WERI-Rb-1 (cell line): ENCODE measurements at regions not wholly inside any gene's neighbourhood (a gene's known extent, or its start where the extent isn't known, plus 50 kb on each side); places are given as distances from the start of the nearest gene placed in this dataset.
"Not testable (repeated sequence)": the region's sequence is repeated elsewhere in the genome, so short reads cannot be mapped to it uniquely, and the experiment has no call there.

Experiments
- DNase-seq: peaks from one replicate; pipeline ENCODE4 v3.0.0-alpha.2; 2020
- H3K27ac ChIP-seq: fragments of 250-450 bp; sonication (Bioruptor Pico); 2 replicates; pipeline ENCODE4 v1.5.1; 2020; ENCODE audit warnings: mild to moderate bottlenecking, moderate library complexity
- H3K27me3 ChIP-seq: fragments of 250-450 bp; sonication (Bioruptor Pico); 2 replicates; pipeline ENCODE4 v1.5.1; 2021; ENCODE audit warnings: mild to moderate bottlenecking, low read depth, moderate library complexity; ENCODE audit not compliant: insufficient read depth, severe bottlenecking
- H3K36me3 ChIP-seq: fragments of 250-450 bp; sonication (Bioruptor Pico); 2 replicates; pipeline ENCODE4 v1.5.1; 2020; ENCODE audit warnings: mild to moderate bottlenecking, moderate library complexity
- H3K4me3 ChIP-seq: 2 replicates; pipeline ENCODE4 v1.5.1; 2011; ENCODE audit warnings: low read depth, mild to moderate bottlenecking, control low read depth, low read length
- H3K9me3 ChIP-seq: fragments of 250-450 bp; sonication (Bioruptor Pico); 2 replicates; pipeline ENCODE4 v1.5.1; 2021; ENCODE audit warnings: mild to moderate bottlenecking, moderate library complexity; ENCODE audit not compliant: severe bottlenecking
- CTCF ChIP-seq: IDR thresholded peaks from 2 replicates; pipeline ENCODE4 v1.5.1; 2011; ENCODE audit warnings: low read depth, mild to moderate bottlenecking, control low read depth, inconsistent platforms, low read length

- no peaks in the 10 kb centered on the region for H3K36me3 ChIP-seq
- H3K4me3 ChIP-seq: no peak overlapping the region
- H3K9me3 ChIP-seq: no peaks in the 10 kb centered on the region
- no peaks in the 10 kb centered on the region for H3K27me3 ChIP-seq
- no peak for TF ChIP-seq CTCF
- H3K27ac ChIP-seq: no peak overlapping the region
- DNase-seq: no peak
Measured at GRCh38 chr2:185255566-185255965, 483.0 kb upstream of the FSIP2 start.

GRCh38 chr2:185265747-185266146 is 472.9 kb upstream of the FSIP2 start:
- Histone ChIP-seq H3K27me3 (no peaks in the 10 kb centered on the region), H3K36me3 (no peaks in the 10 kb centered on the region), H3K27ac (no peak overlapping the region), H3K4me3 (no peak overlapping the region), H3K9me3 (no peaks in the 10 kb centered on the region)
- no peak for DNase-seq
- no peak for TF ChIP-seq CTCF

- no peaks in the 10 kb centered on the region for H3K9me3 ChIP-seq
- H3K27ac ChIP-seq: no peak overlapping the region
- DNase-seq: no peak
- no peaks in the 10 kb centered on the region for H3K36me3 ChIP-seq
- no peak overlapping the region for H3K4me3 ChIP-seq
- no peak for TF ChIP-seq CTCF
- no peaks in the 10 kb centered on the region for H3K27me3 ChIP-seq
Measured at GRCh38 chr2:185268651-185269050, 470.0 kb upstream of the FSIP2 start.

GRCh38 chr2:185274718-185275484 is 463.7 kb upstream of the FSIP2 start:
- no peaks in the 10 kb centered on the region for H3K9me3 ChIP-seq
- H3K27me3 ChIP-seq: no peaks in the 10 kb centered on the region
- TF ChIP-seq CTCF: no peak
- no peak overlapping the region for H3K27ac ChIP-seq
- DNase-seq: no peak
- H3K36me3 ChIP-seq: no peaks in the 10 kb centered on the region
- no peak overlapping the region for H3K4me3 ChIP-seq

- not testable (repeated sequence) for H3K27me3 ChIP-seq, H3K36me3 ChIP-seq, H3K27ac ChIP-seq, H3K4me3 ChIP-seq, DNase-seq, H3K9me3 ChIP-seq
Measured at GRCh38 chr2:185275979-185276378, 462.6 kb upstream of the FSIP2 start.

GRCh38 chr2:185278761-185279160 is 459.8 kb upstream of the FSIP2 start:
- H3K27ac ChIP-seq: no peak overlapping the region
- no peaks in the 10 kb centered on the region for H3K9me3 ChIP-seq
- no peak for TF ChIP-seq CTCF
- H3K36me3 ChIP-seq: no peaks in the 10 kb centered on the region
- no peak overlapping the region for H3K4me3 ChIP-seq
- no peak for DNase-seq
- no peaks in the 10 kb centered on the region for H3K27me3 ChIP-seq
